GM23248 (cell line): ENCODE measurements at regions not wholly inside any gene's neighbourhood (a gene's known extent, or its start where the extent isn't known, plus 50 kb on each side); places are given as distances from the start of the nearest gene placed in this dataset.

Experiments
- EZH2 ChIP-seq: fragments of 200-600 bp; sonication (generic); IDR thresholded peaks from 2 replicates; pipeline ENCODE4 v1.6.1; 2018; ENCODE audit warnings: antibody characterized with exemption, mild to moderate bottlenecking; ENCODE audit not compliant: insufficient read depth, poor library complexity, severe bottlenecking
- EZH2phosphoT487 ChIP-seq: fragments of 200-600 bp; sonication (generic); IDR thresholded peaks from 2 replicates; pipeline ENCODE4 v1.6.1; 2018; ENCODE audit warnings: antibody characterized with exemption, moderate library complexity, mild to moderate bottlenecking, low read depth; ENCODE audit not compliant: insufficient read depth

DNA sequence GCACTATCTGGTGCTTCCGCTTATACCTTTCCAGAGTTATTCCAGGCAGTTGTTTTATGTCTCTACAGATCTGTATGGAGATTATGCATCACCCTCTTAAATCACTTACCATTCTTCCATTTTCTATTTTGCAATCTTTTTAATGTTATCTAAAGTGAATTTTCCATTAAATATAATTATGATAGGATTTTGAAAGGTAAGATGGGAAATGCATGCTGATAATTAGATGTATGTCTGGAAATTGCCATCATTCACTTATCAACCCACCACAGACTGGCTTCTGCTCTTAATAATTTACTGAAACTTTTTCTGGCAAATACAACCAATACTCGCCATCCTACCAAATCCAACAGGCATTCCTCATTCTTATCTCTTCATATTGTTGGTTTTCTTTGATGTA lies 227.4 kb upstream of the MC4R start:
- TF ChIP-seq EZH2 = no peak
- no peak for TF ChIP-seq EZH2phosphoT487
